ENCODE measurements at regions not wholly inside any gene's neighbourhood (a gene's known extent, or its start where the extent isn't known, plus 50 kb on each side); places are given as distances from the start of the nearest gene placed in this dataset.

DNA sequence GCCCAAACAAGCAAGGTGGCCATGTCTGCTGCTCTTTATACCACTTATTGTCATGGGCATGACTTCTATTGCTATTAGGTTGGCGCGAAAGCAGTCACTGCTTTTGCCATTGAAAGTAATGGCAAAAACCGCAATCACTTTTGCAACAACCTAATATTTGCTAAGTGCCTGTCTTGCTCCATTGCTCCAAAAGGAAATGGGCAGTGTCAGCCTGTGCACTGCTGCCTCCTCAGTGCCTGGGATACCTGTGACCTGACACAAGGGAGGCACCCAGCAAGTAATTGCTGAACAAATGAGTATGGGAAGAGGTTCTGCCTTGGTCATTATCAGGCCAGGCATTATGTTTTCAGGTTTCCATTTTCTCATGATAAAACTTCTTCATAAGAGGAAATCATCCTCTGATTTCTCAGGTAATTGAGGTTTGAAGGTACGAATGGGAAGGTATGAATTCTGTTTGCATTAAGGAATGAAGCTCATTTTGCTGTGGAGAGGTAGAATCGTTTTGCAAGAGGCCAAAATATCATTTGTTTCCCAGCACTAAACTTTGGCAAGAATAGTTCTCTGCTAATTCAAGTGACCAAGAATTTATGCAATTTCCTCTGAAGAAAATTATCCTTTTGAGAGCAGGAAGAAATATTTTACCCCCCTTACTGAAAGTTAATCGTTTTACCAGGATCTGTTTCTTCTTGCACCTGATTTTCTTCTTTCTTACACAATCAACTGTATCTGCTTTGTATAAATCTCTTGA, 128.4 kb upstream of the SPRY2 start:
- no peak for DNase-seq (ENCODE audit: low read depth, low spot score)

DNA sequence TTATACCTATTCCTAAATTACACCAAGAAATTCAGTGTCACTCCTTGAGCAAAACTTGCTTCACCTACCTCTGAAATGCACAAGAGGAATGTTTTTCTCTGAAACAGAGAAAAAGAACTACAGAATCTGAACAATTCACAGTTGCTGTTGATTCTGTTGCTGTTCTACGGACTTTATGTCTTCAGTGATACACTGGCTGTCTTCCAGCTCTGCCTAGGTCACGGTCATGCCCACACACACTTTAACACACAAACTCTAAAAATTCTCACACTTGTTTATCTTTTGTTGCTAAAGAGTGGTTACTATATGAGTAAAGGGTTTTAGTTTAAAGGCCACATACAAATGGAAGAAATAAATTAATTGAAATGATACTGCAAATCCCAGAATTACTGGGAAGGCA, 124.4 kb upstream of the SPRY2 start:
- DNase-seq (ENCODE audit: low read depth, low spot score): no peak

DNA sequence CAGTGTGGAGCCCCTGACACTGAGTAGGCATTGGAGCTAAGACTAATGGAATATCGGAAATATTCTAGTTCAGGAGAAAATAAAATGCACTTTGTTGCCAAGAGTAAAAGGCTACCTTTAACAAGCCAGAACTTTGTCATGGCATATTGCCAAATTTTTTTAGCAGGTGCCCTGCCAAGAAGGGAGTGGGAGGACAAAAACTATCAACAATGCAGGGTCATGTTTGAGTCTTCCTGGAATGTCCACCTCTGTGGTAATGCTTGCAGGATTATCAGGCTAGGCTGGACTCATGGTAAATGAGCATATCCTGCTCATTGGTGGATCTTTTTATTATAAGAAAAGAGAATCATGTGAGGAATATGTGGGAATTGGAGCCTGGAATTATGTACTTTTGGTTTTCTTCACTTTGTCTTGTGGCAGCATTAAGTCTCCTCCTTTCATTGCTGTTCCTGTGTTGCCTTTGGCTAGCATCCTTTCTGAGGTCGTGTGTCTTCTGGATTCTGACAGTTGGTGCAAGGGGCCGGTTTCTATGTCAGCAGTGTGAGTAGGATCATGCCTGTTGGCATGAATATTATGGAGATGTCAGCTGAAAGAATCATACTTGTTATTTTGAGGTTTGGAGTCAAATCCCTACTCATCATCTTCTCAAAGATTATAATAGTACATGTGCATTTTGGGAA, 122.9 kb upstream of the SPRY2 start:
- DNase-seq (ENCODE audit: low read depth, low spot score): no peak

DNA sequence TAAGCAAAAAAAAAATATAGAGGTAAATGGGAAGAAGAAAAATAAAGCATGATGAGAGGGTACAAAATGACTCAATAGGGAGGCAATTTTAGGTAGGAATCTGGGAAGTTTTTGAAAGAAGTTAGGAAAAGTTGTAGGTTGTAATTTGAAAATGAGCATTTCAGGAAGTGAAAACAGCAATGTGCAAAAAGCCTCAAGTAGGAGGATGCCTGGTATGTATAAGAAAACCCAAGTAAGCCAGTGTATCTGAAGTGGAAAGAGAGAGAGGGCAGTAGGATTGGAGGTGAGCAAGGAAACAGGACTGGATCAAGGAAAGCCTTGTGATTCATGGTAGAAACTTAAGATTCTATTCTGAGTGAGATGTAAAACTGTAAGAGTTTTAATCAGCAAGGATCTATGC, 121.6 kb upstream of the SPRY2 start:
- no peak for DNase-seq (ENCODE audit: low read depth, low spot score)

DNA sequence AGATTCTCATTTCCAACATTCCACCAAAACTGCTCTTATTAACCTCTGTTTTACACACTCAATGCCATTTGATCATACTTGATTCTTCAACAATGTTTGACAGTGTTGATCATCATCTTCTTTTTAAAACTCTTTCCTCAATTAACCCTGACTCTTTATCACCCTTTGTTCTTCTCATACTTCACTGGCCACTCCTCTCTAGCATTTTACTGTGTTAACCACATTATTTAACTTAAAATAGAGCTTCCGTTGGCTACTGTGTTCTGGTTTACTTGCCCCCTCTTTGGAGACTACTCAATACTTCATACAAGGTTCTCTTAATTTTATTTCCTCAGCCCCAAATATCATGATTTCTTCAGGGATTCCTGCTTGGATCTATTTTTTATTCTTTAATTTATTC, 121.1 kb upstream of the SPRY2 start:
- DNase-seq (ENCODE audit: low read depth, low spot score): no peak

DNA sequence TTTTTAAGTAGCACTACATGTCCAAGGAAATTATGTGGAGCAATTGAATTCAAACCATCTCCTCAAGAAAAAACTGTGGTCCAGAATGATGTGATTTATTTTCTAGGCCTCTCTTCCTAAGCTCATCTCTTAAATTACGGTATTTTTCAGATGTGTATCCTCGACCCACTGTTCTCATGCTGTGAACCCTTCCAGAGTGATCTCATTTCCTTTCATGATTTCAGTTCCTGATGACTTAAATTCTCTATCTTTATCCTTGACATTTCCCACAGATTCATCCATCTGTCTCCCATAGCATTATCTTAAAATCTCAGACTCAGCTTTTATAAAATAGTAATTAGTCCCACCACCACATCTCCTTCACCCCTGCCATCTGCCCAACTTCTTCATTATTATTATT, 117.6 kb upstream of the SPRY2 start:
- no peak for DNase-seq (ENCODE audit: low read depth, low spot score)

DNA sequence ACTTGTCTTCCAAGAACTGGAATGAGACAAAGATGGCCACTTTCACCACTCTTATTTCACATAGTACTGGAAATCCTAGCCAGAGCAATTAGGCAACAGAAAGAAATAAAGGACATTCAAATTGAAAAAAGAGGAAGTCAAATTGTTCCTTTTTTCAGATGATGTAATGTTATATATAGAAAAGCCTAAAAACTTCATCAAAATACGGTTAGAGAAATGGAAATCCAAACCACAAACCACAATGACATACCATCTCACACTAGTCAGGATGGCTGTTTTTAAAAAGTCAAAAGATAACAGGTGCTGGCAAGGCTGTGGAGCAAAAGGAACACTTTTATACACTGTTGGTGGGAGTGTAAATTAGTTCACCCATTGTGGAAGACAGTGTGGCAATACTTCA, 113.3 kb upstream of the SPRY2 start:
- DNase-seq (ENCODE audit: low read depth, low spot score): no peak

DNA sequence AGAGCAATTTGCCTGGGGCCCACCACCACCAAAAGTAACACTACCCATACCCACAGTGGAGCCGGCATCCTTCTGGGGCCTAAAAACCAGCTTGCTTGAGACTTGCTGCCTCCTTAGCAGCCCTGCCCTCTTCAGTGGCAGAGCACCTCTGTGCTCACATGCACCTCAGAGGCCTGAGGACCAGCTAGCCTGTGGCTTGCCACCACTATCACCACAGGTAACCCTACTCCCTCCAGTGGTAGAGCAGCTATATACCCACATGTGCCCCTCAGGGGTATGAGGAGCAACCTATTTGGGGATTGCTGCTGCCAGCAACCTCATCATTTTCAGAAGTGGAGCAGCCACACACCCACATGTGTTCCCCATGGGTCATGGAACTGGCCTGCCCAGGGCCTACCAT, 111.4 kb upstream of the SPRY2 start:
- DNase-seq (ENCODE audit: low read depth, low spot score): no peak

DNA sequence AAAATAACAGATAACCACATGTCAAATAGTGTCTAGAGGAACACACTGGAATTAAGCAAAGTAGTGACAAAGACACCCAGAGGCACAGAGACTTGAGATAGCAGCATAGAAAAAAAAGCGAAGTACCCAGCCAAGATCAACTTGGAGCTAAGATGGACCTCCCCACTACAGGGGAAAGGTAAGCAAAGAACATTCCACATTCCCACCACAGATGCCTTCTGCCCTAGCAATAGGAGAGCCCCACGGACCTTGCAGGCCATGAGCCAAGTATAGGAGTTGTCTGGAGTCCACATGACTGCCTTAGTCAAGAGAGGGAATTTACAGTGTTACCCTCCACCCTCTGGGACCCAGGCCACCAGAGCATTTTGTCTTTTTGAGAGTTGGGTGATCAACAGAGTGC, 110.7 kb upstream of the SPRY2 start:
- no peak for DNase-seq (ENCODE audit: low read depth, low spot score)

DNA sequence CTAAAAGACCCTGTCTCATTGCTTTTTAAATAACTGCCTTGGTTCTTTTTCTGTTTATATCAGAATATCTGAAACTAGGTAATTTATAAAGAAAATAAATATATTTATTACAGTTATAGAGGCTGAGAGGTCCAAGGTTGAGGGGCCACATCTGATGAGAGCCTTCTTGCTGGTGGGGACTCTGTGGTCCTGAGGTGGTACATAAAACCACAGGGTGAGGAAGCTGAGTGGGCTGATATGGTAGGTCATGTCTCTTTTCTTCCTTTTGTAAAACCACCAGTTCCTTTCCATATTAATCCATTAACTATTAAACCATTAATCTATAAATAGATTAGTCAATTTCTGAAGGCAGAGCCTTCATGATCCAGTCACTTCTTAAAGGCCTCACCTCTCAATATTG, 109.5 kb upstream of the SPRY2 start:
- DNase-seq (ENCODE audit: low read depth, low spot score): no peak

DNA sequence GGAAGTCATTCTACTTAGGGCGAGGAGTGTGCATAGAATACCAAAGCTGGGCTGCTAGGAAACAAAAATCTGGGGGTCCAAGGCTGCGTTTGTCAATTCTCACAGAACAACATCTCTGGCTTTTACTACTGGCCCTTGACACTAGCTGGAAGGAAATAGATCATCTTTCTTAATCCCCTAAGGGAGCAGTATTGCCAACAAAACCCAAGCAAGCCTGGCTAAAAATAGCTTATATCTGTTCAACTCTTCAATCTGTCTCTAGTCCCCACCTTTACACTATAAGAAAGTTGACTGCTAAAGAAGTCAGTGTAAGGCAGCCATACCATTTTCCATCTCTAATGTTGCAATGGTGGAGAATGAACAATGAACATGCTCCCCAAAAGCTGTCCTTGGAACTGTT, 107.8 kb upstream of the SPRY2 start:
- no peak for DNase-seq (ENCODE audit: low read depth, low spot score)

DNA sequence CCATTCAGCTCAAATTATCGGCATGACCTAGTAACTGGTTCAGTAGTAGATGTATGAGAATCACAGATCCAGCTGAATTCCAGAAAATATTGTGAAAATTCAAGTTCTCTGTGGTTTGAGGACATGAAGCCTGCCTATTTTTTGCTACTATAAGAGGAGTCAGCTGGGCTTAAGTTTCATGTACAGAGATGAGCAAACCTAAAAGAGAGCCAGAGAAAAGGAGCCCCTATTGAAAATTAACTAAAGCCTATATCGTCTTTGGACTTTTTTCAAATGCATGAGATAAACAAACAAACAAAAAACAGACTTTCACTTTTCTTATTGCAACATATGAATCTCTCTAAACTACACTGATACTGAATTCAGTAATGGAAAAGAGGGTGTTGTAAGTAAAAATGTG, 106.8 kb upstream of the SPRY2 start:
- DNase-seq (ENCODE audit: low read depth, low spot score): no peak

DNA sequence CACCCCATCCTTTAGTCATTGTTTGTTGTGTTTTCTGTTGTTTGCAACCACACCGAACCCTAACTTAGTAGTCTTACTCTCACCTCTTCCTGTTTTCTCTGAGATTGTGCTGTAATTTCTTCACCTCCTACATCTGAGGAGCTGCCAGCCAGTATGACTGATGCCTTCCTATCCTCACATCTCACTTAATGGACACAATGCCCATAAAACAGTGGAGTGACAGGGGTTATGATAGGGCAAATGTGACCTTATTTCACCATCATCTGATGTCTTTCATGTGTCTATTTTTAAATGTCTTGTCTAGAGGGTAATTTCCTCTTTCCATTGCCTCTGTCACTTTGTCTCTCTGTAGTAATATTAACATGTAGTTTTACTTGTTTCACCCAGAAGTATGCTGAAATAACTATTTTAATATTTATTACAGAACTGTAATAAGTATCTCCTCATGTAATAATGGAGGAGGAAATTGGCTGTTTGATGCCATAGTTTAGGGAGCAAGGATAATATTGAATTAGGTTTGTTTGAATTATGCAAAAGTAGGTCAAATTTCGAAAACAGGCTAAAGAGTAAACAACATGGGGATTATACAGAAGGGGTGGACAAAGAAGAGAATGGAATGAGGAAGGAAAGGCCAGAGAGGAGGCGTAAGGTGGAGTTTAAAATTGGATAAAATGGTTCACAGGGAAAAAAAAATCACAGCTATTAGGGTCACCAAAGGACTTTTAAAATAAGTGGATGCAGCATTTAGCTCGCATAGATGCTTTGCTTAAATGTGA, 103.5 kb upstream of the SPRY2 start:
- DNase-seq (ENCODE audit: low read depth, low spot score): no peak

DNA sequence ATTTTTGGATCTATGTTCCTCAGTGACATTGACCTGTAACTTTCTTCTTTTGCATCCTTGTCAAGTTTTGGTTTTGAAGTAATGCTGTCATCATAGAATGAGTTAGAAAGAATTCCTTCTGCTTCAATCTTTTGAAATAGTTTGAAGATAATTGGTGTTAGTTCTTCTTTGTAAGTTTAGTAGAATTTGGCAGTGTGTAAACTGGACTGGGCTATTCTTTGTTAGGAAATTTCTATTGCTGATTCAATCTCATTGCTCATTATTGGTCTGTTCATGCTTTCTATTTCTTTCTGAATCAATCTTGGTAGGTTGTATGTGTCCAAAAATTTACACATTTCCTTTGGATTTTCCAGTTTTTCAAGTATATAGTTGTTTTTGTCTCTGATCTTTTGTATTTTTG, 101.7 kb upstream of the SPRY2 start:
- no peak for DNase-seq (ENCODE audit: low read depth, low spot score)

DNA sequence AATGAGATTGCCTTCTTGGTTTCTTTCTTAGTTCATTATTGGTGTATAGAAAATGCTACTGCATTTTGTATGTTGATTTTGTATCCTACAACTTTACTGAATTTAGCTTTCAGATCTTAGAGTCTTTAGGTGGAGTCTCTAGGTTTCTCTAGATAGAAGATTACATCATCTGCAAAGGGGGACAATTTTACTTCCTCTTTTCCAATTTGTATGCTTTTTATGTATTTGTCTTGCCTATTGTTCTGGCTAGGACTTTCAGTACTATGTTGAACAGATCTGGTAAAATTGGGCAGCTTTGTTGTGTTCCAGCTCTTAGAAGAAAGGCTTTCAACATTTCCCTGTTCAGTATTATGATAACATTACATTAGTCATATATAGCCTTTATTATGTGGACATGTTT, 101.0 kb upstream of the SPRY2 start:
- DNase-seq (ENCODE audit: low read depth, low spot score): no peak

DNA sequence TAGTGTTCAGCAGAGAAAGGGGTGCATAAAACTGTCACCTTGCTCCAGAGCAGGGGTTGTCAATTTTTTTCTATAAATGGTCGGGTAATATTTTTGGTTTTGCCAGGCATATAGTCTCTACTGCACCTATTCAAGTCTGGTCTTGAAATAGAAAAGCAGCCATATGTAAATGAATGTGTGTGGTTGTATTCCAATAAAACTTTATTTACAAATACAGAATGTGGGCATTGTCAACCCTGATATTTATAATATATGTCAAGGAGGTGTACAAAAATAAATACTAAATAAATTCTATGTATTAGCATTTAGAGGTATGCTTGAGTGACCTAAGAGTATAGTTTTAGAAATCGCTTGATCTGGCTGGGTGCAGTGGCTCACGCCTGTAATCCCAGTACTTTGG, 97.6 kb upstream of the SPRY2 start:
- DNase-seq (ENCODE audit: low read depth, low spot score): no peak

DNA sequence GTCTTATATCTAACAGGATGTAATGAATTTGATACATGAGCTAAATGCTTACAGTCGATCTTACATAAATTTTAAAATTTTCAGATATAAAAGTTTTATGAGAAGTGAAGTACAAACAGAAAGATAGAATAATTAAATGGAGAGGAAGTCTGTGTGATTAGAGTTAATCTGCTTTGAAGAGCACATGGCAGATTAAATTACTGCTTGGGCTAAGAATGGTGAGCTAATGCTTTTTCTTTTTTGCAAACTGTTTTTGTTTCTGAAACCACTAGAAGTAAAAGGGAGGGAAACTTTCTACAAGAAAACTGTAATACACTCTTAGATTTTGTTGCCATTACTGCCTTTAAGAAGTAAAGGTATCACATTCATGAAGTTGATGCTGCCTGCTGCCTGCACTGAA, 96.3 kb upstream of the SPRY2 start:
- no peak for DNase-seq (ENCODE audit: low read depth, low spot score)

DNA sequence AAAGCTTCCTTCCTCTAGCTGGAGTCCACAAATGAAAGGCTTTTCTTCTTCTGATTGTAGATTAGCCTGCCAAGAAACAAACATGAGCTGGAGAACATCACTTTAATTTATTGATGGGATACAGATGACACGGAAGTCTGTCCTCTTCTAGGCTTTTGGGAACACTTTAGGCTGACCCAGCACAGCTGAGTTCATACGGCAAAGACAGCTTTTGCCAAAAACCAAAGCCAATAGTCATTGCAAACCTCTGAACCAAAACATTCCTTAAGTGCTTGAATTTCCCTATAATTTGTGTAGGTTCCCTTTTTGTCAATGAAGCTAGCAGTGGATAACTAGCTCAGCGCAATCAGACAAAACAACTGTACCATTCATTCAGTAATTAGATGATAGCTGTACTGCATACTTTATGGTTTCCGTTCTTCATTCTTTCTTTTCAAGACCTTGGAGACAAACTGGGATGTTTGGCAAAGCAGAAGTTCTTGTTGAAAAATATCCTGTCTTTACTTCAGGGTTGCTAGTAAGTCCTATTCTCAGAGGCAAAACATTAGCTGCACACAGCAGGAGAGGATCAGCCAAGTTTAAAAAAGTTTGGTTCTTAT, 95.7 kb upstream of the SPRY2 start:
- no peak for DNase-seq (ENCODE audit: low read depth, low spot score)

DNA sequence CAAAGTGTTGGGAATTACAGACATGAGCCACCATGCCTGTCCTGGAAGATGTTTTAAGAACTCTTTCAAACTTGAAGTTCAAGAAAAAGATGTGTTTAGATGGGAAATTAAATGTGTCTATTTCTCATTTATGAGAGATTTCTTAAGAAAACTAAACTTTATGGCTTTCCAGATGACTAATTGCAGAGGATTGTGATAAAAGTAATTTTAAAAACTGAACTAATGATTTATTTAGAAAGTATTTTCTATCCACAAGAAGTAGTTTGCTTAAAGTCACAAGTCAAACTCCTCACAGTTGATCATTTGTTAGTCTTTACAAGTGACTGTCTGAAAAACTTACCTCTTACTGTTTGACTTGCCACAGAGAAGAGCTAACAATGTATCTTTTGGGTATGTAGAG, 89.6 kb upstream of the SPRY2 start:
- no peak for DNase-seq (ENCODE audit: low read depth, low spot score)

DNA sequence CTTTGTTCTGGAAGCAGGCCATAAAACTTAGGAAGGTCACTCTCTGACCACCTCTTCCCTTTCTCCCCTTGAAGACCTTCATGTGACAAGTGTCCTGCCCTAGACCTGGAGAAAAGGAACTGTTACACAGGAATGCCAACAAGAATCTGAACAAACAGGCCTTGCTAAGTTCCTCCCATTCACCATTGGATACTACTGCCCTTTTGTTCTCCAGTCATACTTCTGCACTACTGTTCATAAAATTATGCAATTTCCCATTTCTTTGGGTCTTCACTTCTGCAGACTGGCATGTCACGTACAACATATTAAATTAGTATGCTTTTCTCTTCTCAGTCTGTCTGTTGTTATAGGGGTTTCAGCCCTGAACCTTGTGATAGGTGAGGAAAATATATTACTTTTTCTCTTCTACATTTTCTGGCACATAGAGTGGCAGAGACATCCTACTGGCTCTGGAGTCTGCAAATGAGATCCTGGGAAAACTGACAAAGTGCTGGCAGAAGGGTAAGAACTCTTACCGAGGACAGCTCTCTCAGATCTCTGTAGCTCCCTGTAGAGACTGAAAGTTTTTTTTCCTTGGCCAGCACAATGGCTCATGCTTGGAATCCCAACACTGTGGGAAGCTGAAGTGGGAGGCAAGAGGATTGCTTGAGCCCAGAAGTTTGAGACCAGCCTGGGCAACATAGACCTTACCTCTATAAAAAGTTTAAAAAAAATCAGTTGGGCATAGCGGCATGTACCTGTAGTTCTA, 87.6 kb upstream of the SPRY2 start:
- DNase-seq (ENCODE audit: low read depth, low spot score): no peak

DNA sequence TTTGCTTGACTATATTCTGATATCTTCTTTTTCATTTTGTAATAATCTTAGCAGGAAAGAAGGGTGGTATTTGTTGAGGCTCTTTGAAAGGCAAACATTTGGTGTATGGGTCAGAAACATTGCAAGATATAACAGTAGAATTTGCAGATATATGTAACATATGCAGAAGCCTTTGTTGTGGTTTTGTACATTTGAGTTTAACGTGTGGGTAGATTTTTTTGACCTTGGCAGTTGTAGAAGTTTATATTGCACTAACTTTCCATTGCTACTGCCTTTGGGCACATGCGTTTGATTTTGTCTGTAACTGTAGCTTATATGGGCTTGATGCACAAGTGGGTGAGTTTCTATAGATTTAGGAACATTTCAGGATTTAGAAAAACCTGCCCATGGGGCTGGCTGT, 78.5 kb upstream of the SPRY2 start:
- no peak for DNase-seq (ENCODE audit: low read depth, low spot score)

DNA sequence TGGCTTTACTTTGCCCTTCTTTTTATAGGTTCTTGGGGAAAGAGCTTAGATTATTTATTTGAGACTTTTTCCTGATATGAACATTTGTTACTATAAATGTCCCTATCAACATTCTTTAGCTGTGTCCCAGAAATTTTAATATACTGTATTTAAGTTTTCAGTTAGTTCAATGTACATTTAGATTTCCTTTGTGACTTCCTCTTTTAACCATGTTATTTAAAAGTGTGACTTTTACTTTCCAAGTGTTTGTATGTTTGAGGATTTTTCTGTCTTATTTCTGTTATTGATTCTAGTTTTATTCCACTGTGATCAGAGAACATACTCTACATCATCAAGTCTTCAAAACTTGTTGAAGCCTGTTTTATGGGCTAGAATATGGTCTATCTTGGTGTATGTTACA, 72.7 kb upstream of the SPRY2 start:
- DNase-seq (ENCODE audit: low read depth, low spot score): no peak
